Erythroblast (primary cell): ENCODE measurements at regions not wholly inside any gene's neighbourhood (a gene's known extent, or its start where the extent isn't known, plus 50 kb on each side); places are given as distances from the start of the nearest gene placed in this dataset.

ENCODE experiments used
- GATA1 ChIP-seq: IDR thresholded peaks from 2 replicates; pipeline ENCODE4 v1.6.1; 2011; ENCODE audit warnings: low read depth, mild to moderate bottlenecking, control low read depth, low read length, moderate library complexity
- POLR2A ChIP-seq: IDR thresholded peaks from 2 replicates; pipeline ENCODE4 v1.6.1; 2011; ENCODE audit warnings: mild to moderate bottlenecking, low read length

DNA sequence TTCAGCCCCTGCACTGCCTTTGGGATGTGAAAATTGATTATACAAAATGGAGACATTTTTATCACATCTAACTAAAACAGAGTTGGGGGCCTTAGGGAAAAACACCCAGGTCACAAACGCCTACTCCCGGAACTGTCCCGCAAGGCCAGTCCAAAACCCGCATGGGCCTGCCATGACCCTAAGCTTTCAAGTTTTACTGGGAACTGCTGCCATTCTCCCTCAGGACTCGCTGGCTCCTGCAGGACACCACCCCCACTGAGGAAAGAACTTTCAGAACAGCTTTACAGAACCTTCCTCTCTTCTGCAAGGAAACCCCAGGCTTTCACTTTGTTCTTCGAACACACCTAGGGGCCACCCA is 320.4 kb upstream of the HS6ST1 start:
- TF ChIP-seq POLR2A (no peak), GATA1 (no peak)
